HEK293T (cell line): ENCODE measurements at regions not wholly inside any gene's neighbourhood (a gene's known extent, or its start where the extent isn't known, plus 50 kb on each side); places are given as distances from the start of the nearest gene placed in this dataset.

Experiments
- ARNT ChIP-seq: fragments of 450-650 bp; IDR thresholded peaks from 2 replicates; pipeline ENCODE4 v1.6.1; 2017; ENCODE audit warnings: mild to moderate bottlenecking
- BHLHE40 ChIP-seq: fragments of 450-650 bp; IDR thresholded peaks from 2 replicates; pipeline ENCODE4 v1.6.1; 2016; ENCODE audit warnings: mild to moderate bottlenecking, moderate library complexity, borderline replicate concordance
- FOXA1 ChIP-seq: fragments of 450-650 bp; IDR thresholded peaks from 2 replicates; pipeline ENCODE4 v1.6.1; 2016; ENCODE audit warnings: mild to moderate bottlenecking
- FOXK2 ChIP-seq: fragments of 450-650 bp; IDR thresholded peaks from 2 replicates; pipeline ENCODE4 v1.6.1; 2016; ENCODE audit warnings: mild to moderate bottlenecking
- FOXM1 ChIP-seq: fragments of 450-650 bp; IDR thresholded peaks from 2 replicates; pipeline ENCODE4 v1.6.1; 2017; ENCODE audit warnings: mild to moderate bottlenecking, borderline replicate concordance
- LEF1 ChIP-seq: fragments of 450-650 bp; IDR thresholded peaks from 2 replicates; pipeline ENCODE4 v1.6.1; 2017; ENCODE audit warnings: mild to moderate bottlenecking, borderline replicate concordance
- NFRKB ChIP-seq: fragments of 450-650 bp; IDR thresholded peaks from 2 replicates; pipeline ENCODE4 v1.6.1; 2016; ENCODE audit warnings: mild to moderate bottlenecking, moderate library complexity
- SP1 ChIP-seq: fragments of 450-650 bp; IDR thresholded peaks from 2 replicates; pipeline ENCODE4 v1.6.1; 2017
- SUZ12 ChIP-seq: fragments of 450-650 bp; IDR thresholded peaks from 2 replicates; pipeline ENCODE4 v1.6.1; 2016; ENCODE audit warnings: mild to moderate bottlenecking
- ZNF384 ChIP-seq: fragments of 450-650 bp; IDR thresholded peaks from 2 replicates; pipeline ENCODE4 v1.6.1; 2016

GRCh38 chrX:55142206-55142918 is 53.5 kb downstream of the PAGE2 start:
- no peak for TF ChIP-seq FOXA1
- no peak for TF ChIP-seq ZNF384
- TF ChIP-seq FOXM1, result no peak
- no peak for TF ChIP-seq SP1
- TF ChIP-seq ARNT, result no peak
- no peak for TF ChIP-seq LEF1
- no peak for TF ChIP-seq NFRKB
- TF ChIP-seq SUZ12, result no peak
- TF ChIP-seq FOXK2, result no peak
- no peak for TF ChIP-seq BHLHE40
